Uterus (tissue), 3 donors: ENCODE measurements at regions not wholly inside any gene's neighbourhood (a gene's known extent, or its start where the extent isn't known, plus 50 kb on each side); places are given as distances from the start of the nearest gene placed in this dataset.
"Not testable (repeated sequence)": the region's sequence is repeated elsewhere in the genome, so short reads cannot be mapped to it uniquely, and the experiment has no call there.

Experiments used
- DNase-seq, 2 donors: peaks; one replicate each; pipeline ENCODE4 v3.0.0-alpha.2; 2019 to 2020
- H3K27ac ChIP-seq, 2 donors: fragments of 200-600 bp; sonication (generic); 1 replicate in 1 of 2; 2 replicates in 1 of 2; pipeline ENCODE4 v1.5.1; 2016 to 2018
- H3K27me3 ChIP-seq, 2 donors: fragments of 200-600 bp; sonication (generic); one replicate each; pipeline ENCODE4 v1.5.1; 2018 to 2019; ENCODE audit warnings: control low read depth in 1 of 2
- H3K36me3 ChIP-seq, 2 donors: fragments of 200-600 bp; sonication (generic); one replicate each; pipeline ENCODE4 v1.5.1; 2019; ENCODE audit warnings: control low read depth in 1 of 2
- H3K4me1 ChIP-seq, 2 donors: fragments of 200-600 bp; sonication (generic); one replicate each; pipeline ENCODE4 v1.5.1; 2018 to 2019; ENCODE audit warnings: control low read depth in 1 of 2
- H3K4me3 ChIP-seq, 2 donors: fragments of 200-600 bp; sonication (generic); 1 replicate in 1 of 2; 2 replicates in 1 of 2; pipeline ENCODE4 v1.5.1; 2018 to 2019; ENCODE audit warnings: mild to moderate bottlenecking in 1 of 2
- H3K9me3 ChIP-seq, 2 donors: fragments of 200-600 bp; sonication (generic); one replicate each; pipeline ENCODE4 v1.5.1; 2019; ENCODE audit warnings: control low read depth in 1 of 2
- CTCF ChIP-seq, 4 experiments: fragments of 200-600 bp in 2 of 4; fragments of 450-650 bp in 2 of 4; sonication (generic) in 2 of 4; IDR thresholded peaks; one replicate each; pipeline ENCODE4 v1.5.1; 2016 to 2019; ENCODE audit warnings: antibody characterized with exemption in 4 of 4, mild to moderate bottlenecking in 2 of 4, moderate library complexity in 1 of 4
- POLR2A ChIP-seq, 2 donors: fragments of 450-650 bp; IDR thresholded peaks; one replicate each; pipeline ENCODE4 v1.6.1; 2016; ENCODE audit warnings: antibody characterized with exemption in 2 of 2, mild to moderate bottlenecking in 1 of 2, moderate library complexity in 1 of 2
- intact Hi-C: fragments of 100-400 bp; cut with DNase I; formaldehyde crosslinking; loops from one replicate; pipeline ENCODE4 v1.15.1; 2023; ENCODE audit warnings: low total_unique reads
- donor health status: DM: yes; HTN: yes; CAD: no.

- peaks cover 0 to 3% of the 10 kb centered on the region in 2 donors for H3K4me1 ChIP-seq
- DNase-seq: peak; percentile 27 to 46
Observed at GRCh38 chr4:79678472-79679202, 270.6 kb upstream of the GK2 start.

GRCh38 chr4:79676705-79677104 is 268.7 kb upstream of the GK2 start:
- no peaks in the 10 kb centered on the region for H3K27me3 ChIP-seq
- TF ChIP-seq CTCF (IDR thresholded peaks at IDR 0.05): no peak
- no peak for TF ChIP-seq POLR2A (IDR thresholded peaks at IDR 0.05)
- no peaks in the 10 kb centered on the region for H3K36me3 ChIP-seq
- H3K9me3 ChIP-seq: no peaks in the 10 kb centered on the region
- no peak overlapping the region for H3K27ac ChIP-seq
- peaks cover 0 to 3% of the 10 kb centered on the region in 2 donors for H3K4me1 ChIP-seq
- no peak overlapping the region for H3K4me3 ChIP-seq
- DNase-seq: no peak
- intact Hi-C loops: no loop called here

More at GRCh38 chr4:79678472-79679202, 270.6 kb upstream of the GK2 start:
- Histone ChIP-seq H3K27ac (peak overlapping the region; percentile 58 to 73), H3K36me3 (no peaks in the 10 kb centered on the region), H3K27me3 (no peaks in the 10 kb centered on the region), H3K4me3 (no peak overlapping the region), H3K9me3 (no peaks in the 10 kb centered on the region)
- no peak for TF ChIP-seq POLR2A (IDR thresholded peaks at IDR 0.05)
- no peak for TF ChIP-seq CTCF (IDR thresholded peaks at IDR 0.05)
- intact Hi-C loops: no loop called here

GRCh38 chr4:79674906-79675305 is 266.9 kb upstream of the GK2 start:
- DNase-seq, H3K27ac ChIP-seq, intact Hi-C loops, H3K36me3 ChIP-seq, H3K4me1 ChIP-seq, H3K27me3 ChIP-seq, H3K9me3 ChIP-seq, H3K4me3 ChIP-seq: not testable (repeated sequence)

- Histone ChIP-seq H3K27me3 (no peaks in the 10 kb centered on the region), H3K36me3 (no peaks in the 10 kb centered on the region), H3K9me3 (no peaks in the 10 kb centered on the region), H3K27ac (no peak overlapping the region), H3K4me3 (no peak overlapping the region), H3K4me1 (peaks cover 0 to 2% of the 10 kb centered on the region in 2 donors)
- intact Hi-C loops: no loop called here
- no peak for DNase-seq
- TF ChIP-seq POLR2A (IDR thresholded peaks at IDR 0.05): no peak
- no peak for TF ChIP-seq CTCF (IDR thresholded peaks at IDR 0.05)
Observed at GRCh38 chr4:79673898-79674297, 265.9 kb upstream of the GK2 start.

- Histone ChIP-seq H3K9me3 (no peaks in the 10 kb centered on the region), H3K27me3 (no peaks in the 10 kb centered on the region), H3K36me3 (no peaks in the 10 kb centered on the region), H3K27ac (no peak overlapping the region), H3K4me3 (no peak overlapping the region), H3K4me1 (no peaks in the 10 kb centered on the region)
- TF ChIP-seq POLR2A (IDR thresholded peaks at IDR 0.05): no peak
- no peak for TF ChIP-seq CTCF (IDR thresholded peaks at IDR 0.05)
- intact Hi-C loops: no loop called here
- DNase-seq: no peak
Observed at GRCh38 chr4:79673377-79673776, 265.3 kb upstream of the GK2 start.
